Kidney glomerular epithelial cell (primary cell): ENCODE measurements at regions not wholly inside any gene's neighbourhood (a gene's known extent, or its start where the extent isn't known, plus 50 kb on each side); places are given as distances from the start of the nearest gene placed in this dataset.

Source experiments
- DNase-seq: peaks from one replicate; lab custom pipeline; 2025; lab: John Stamatoyannopoulos, UW

DNA sequence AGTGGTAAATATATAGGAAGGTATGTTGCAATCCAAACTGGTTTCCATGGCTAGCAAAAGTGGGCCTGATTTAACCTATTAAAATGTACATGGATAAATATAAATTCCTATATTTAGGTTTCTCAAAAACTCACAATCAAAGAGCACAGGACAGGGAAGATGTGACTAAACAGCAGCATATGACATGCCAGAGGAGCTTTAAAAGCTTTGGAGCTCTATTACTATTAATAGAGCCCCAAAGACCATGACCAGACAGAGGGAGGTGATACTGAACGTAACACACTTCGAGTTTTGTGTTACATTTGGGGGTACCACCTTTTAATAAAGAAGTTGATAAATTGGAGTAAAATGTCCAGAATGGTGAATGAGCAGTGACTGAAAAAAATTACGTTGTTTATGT lies 179.5 kb upstream of the SLC14A2 start:
- DNase-seq = no peak

- no peak for DNase-seq
Observed at GRCh38 chr18:45437366-45437765, 177.9 kb upstream of the SLC14A2 start.

GRCh38 chr18:45439851-45440645 lies 175.2 kb upstream of the SLC14A2 start:
- DNase-seq = no peak

GRCh38 chr18:45441110-45441847 lies 174.0 kb upstream of the SLC14A2 start:
- no peak for DNase-seq

- DNase-seq = no peak
Observed at GRCh38 chr18:45444040-45444439, 171.2 kb upstream of the SLC14A2 start.

GRCh38 chr18:45447355-45448265 lies 167.7 kb upstream of the SLC14A2 start:
- peak; percentile 32 for DNase-seq

- DNase-seq = no peak
Observed at GRCh38 chr18:45448871-45449270, 166.4 kb upstream of the SLC14A2 start.

- DNase-seq = no peak
Observed at GRCh38 chr18:45449418-45450227, 165.7 kb upstream of the SLC14A2 start.

GRCh38 chr18:45456090-45457021 lies 158.9 kb upstream of the SLC14A2 start:
- DNase-seq = no peak

DNA sequence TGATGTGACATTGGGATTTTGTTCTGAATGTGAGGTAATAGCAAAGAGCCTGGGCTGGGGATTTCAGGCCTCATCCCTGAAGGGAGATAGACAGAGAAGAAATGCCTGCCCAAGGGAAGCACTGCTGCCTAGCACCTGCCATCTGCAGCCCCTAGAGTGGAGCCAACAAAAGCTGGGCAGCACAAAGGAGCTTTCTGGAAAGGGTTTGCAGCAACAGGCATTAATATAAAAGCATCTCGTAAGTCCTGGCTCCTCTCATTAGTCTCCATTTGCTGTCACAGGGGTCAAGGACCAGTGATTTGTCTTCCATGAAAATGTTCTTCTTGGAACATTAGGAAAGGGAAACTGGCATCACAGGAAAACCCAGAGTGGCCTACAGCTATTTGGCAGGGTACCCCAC lies 157.2 kb upstream of the SLC14A2 start:
- no peak for DNase-seq

DNA sequence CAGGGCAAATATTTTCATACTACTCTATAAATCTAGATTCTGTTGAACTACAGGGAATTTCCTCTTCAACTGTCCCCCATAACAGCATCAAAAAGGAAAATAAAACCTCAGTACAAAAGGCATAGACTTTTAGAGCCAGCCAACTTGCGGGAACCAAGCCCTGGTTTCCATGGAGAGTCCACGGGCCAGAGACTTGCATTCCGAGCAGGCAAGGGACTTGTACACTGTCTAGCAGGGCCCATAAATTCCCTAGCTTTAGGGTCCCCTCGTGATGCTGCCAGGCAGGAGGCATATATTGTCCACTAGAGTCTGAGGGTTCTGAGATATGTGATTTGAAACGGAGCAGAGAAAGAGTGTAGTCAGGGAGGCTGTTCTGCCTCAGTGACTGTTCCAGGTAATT lies 153.1 kb upstream of the SLC14A2 start:
- no peak for DNase-seq

DNA sequence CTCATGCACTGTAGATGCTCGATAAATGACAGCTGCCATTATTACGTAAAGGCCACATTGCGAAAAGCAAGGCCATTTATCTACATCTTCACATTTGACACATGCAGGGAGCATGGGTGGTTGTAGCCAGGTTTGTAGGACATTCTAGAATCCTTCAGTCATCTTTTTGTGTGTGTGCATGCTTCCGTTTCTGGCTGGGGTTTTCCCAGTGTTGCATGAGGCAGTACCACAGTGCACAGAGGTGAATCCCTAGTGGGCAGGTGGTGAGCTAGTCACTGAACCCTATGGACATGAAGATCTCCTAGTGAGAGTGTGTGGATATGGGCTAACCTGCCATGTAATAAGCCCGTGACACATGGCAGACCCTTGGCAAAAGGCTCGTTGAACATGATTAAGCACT lies 151.8 kb upstream of the SLC14A2 start:
- no peak for DNase-seq

DNA sequence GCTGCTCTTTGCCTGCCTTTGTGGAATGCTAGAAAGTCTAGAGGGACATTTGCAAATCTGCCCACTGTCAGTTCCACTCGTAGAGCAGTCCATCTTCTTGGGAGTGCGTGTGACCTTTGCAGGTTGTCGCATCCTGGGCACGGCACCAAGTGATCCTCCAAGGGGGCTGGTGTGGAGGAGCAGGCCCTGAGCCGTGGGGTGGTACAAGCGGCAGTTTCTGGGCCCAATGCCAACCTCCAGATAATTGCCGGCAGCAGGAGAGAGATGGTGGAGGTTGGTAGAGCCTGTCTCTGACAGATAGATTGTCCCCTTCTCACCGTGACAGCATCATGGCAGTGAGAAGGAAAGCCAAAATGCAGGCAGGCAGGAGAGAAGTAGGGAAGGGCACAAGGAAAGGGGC lies 150.7 kb upstream of the SLC14A2 start:
- DNase-seq = no peak

GRCh38 chr18:45467293-45467692 lies 148.0 kb upstream of the SLC14A2 start:
- no peak for DNase-seq

DNA sequence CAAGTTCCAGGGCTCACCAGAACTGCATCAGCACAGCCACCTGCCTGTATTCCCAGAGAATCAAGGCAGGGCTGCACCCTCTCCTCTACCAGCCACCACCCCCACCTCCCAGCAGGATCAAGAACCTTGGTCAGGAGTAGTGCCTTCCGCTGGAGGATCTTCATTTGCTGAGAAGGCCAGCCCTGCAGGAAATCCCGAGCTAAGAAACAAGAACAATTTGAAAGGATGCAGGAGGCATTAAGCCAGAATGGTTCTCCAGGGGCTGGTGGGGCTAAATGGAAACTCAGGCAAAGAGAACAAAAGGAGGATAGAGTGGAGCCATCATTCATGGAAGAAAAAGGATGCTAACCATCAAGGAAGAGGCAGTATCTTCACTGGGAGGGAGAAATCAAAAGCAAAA lies 147.3 kb upstream of the SLC14A2 start:
- no peak for DNase-seq

DNA sequence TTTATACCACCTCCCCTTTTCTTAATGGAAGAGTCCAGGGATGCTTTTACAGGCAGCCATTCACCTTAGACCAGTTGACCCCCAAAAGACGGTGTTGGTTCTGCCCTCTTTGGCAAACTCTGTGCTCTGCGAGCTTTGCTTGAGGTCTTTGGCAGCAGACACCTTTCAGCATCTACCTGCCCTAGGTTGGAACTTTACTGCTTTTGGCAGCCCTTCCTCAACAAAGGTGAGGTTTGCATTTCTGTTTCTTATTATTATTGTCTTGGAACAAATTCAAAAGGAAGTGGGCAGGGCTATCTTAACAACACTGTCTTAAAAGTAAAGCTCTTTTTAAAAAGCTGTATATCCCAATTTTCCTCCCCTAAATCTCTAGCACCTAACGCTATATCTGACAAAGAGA lies 136.4 kb upstream of the SLC14A2 start:
- DNase-seq = no peak

DNA sequence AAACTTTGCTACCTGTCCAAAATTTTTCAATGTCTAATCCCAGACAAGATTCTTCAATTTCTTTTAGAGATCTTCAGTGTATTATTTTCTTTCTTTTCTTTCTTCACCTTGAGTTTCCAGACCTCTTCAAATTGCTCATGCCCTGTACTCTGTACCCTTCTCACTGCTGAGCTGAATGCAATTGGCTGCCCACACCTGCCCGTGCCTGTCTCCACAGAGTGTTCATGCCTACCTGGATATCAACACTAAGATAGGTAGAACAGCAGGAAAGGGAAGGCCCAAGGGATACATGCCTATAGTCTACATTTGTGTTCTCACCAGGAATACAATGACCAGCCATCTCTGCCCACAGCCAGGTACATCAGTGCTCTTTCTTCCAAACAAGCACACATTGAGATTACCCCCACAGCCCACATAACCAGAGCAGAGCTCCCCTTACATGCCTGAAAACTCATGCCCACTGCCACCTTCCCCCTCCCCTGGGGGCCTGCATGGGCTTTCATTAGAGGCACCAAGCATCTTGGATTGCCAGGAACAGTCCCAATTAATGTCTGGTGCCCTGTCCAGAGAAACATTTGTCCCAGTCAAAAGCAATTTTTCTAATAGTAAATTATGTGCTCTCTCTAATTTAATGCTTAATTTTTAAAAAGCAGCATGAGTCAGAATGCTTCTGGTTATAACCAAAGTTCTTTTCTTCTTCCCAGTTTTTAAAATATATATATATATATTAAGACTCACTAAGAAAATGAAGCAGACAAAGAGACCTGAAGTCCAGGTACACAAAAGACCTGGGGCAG lies 134.9 kb upstream of the SLC14A2 start:
- no peak for DNase-seq

GRCh38 chr18:45481821-45482220 lies 133.5 kb upstream of the SLC14A2 start:
- DNase-seq = no peak

DNA sequence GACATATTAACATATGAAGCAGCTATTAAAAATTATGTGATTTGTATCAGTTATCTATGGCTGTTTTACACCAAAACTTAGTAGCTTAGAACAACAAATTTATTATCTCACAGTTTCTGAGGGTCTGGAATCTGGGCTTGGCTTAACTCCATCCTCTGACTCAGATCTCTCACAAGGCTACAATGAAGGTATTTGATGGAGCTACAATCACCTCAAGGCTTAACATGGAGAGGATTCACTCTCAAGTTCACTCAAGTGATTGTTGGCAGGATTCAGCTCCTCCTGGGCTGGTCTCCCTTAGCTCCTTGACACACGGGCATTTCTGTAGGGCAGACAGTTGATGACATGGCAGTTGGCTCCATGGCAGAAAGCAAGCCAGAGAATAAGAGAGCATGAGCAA lies 133.0 kb upstream of the SLC14A2 start:
- DNase-seq = no peak

GRCh38 chr18:45487581-45487980 lies 127.7 kb upstream of the SLC14A2 start:
- DNase-seq = no peak
